HG03039 (cell line): ENCODE measurements at regions not wholly inside any gene's neighbourhood (a gene's known extent, or its start where the extent isn't known, plus 50 kb on each side); places are given as distances from the start of the nearest gene placed in this dataset.

Source experiments
- ATAC-seq: cut with Tn5 transposase; IDR thresholded peaks from one replicate; pipeline ENCODE4 v1.9.1; 2021; ENCODE audit warnings: mild to moderate bottlenecking, moderate library complexity; ENCODE audit not compliant: unreplicated experiment

DNA sequence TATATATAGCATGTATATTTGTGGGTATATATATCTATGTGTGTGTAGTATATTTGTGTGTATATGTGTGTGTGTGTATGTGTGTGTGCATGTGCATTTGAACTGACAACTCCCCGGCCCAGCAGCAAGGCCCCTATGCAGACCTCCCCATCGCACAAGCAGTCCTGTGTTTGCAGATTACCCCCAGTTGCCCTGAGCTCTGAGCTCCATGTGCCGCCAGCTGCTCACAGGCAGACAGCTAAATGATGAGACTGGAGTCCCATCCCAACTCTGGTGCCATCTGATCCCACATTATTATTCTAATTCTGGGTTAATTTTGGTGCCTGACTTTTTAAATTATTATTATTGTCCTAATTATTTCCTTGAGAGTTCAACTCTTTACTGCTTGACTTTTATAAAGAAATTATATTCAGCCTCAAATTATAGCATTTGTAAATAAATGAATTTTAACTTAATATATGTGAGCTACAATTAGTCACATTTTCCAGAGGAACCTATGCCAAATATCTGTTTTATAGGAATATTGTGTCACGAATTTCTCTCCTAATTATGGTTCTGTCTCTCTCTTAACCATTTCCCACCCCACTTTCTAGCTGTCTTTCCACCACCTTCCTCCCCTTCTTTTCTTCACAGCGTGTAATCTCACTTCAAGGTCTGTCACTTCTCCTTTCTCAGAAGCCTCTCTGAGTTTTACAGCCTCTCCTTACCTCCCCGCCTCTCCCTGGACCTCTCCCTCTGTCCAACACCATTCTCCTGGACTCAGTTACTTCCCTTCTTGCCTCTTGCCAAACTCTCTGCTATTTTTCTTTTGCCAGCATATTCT, 90.6 kb upstream of the SYNDIG1 start:
- ATAC-seq = no peak

DNA sequence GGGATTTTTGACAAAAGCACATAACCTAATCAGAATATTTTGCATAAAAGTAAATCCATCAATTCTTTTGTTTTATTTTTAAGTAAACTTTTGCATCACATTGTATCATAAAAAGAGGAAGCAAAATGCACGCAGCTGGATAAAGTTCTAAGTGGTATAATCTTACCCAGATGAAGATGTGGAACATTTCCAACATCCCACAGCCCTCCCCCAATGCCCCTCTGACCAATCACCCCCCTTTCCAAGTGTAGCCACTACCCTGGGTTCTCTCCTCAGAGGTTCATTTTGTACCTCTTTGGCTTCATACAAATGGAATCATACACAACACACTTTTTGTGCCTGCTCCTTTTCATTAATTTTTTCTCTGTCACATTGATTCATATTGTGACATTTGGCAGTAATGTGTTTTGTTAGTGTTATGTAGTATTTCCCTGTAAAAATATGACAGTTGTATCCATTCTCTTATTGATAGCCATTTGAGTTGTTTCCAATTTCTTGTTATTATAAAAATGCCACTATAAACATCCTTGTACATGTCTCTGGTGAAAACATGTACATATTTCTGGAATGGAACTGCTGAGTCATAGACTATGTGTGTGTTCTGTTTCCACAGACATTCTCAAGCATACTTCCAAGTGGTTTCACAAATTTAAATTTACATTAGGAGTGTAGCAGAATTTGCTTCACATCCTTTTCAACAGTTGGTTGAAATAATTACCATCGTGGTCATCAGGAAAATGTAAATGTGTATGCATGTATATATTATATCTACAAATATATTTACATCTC, 92.9 kb upstream of the SYNDIG1 start:
- ATAC-seq = no peak

DNA sequence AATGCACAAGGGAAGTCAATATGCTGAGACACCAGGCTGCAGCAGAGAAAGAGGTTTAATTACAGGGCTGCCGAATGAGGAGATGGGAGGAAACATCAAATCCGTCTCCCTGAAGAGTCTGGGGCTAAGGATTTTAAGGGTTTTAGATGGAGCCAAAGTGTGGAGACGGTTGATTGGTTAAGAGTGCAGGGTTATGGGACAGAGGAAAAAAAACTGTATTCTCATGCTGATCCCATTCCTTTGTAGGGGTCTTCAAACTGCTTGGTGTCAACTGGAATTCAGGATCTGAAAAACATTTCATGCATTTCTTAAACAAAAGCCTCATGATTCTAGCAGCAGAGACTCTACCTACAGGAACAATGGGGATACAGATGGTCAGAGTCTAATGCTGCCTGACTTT, 96.1 kb upstream of the SYNDIG1 start:
- no peak for ATAC-seq

DNA sequence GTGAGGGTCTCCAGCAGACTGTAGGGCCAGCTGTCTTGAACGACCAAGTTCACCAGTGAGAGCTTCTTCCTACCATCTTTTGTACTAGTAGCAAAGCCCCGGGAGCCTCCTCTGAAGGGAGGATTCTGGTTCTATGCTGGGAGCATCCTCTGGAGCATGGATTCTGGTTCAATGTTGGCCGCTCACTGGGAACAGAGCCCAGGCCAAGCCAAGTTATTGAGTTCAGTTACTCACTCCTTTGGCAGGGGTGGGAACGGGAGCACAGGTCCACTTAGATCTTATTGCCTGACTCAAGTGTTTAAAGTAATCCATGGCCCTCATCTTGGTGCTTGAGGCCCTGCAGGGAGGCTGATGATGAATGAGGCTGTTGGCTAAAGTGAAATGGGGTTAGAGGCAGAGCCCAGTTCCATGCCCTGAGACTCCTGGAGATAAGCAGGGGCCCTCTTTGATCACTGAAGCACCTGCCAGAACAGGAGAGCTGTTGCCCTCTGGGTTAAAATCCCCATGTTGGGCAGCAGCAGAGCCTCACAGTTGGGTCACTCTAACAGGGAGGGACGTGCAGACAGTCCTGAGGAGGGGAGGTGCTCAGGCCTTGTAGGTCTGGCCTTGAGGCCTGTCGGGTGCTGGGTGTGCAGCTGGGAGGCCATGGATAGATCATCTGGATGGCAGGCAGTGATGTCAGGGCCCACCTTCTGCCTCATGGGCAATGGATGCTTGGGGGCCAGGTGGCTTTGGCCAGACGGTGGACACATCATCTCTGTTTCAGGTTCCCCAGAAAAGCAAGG, 98.3 kb upstream of the SYNDIG1 start:
- no peak for ATAC-seq

GRCh38 chr20:24370249-24370648, 99.2 kb upstream of the SYNDIG1 start:
- no peak for ATAC-seq

DNA sequence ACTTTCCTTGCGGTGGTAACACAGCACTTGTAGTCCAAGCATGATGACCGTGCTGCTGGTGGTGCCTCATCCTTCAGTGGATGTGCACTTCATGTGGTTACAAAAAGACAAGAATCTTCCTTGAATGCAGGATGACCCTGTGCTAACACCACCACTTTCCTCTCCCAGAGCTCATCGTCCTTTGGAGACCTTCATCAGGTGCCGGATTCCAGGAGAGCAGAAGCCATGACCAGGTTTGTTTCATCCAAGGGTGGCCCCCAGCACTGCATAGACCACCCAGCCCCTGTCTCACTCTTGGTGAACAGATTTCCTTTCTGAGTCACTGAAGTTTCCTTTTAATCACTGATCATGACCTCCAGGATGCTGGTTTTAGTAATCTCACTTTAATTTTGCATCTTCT, 101.2 kb upstream of the SYNDIG1 start:
- ATAC-seq = no peak

- ATAC-seq = no peak
Measured at GRCh38 chr20:24366336-24367004, 103.0 kb upstream of the SYNDIG1 start.

GRCh38 chr20:24365670-24366069, 103.8 kb upstream of the SYNDIG1 start:
- no peak for ATAC-seq

DNA sequence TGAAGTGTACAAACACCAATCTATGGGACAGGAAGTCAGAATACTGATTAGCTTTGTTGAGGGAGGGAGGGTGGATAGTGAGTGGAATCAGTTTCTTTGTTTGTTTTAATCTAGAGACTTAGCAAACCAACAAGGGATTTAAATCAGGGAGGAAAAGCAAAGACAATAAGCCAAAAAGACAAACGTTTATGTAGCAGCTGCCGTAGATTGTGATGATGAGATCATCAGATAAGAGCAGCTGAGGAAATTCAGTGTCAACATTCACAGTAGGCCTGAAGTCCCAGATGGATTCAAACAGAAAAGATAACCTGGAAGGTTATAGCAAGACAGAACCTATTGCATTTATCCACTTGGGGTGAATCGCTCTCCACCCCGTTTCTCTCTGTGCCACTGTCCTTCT, 104.9 kb upstream of the SYNDIG1 start:
- no peak for ATAC-seq

GRCh38 chr20:24363031-24363430, 106.4 kb upstream of the SYNDIG1 start:
- ATAC-seq = no peak

DNA sequence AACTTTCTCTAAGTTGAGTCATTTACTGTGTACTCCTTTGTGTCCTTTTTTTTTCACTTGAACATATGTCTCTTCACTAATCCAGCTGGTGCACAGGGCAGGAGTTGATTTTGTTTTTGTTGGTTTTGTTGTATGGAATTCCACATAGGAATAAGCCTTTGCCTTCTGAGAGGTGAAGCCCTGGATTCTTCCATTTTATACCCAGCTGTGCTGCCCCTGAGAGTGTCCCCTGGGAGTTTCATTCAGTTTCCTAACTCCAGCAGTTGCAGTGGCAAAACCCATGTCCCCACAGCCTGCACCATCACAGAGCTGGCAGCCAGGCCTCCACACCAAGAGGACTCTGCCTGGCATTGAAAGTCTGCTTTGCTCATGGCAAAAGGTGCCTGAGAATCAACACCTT, 107.3 kb upstream of the SYNDIG1 start:
- no peak for ATAC-seq

DNA sequence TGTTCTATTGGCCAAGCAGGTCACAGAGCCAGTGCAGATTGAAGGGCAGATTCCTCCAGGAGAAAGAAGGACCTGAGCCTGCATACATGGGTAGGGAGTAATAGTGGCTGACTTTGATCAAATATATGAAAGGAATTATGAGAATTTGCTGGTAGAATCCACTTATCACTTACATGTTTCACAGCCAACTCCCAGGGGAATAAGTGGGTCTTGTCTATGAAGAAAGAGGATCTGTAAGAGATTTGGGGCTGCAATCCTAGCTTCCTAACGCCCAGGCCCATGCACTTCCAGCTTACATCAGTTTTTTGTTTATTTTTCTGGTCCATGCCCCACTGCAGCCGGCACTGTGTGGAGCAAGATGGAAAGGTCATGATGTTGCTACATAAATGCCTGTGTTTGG, 107.9 kb upstream of the SYNDIG1 start:
- ATAC-seq = no peak

GRCh38 chr20:24360531-24360930, 108.9 kb upstream of the SYNDIG1 start:
- ATAC-seq = no peak

GRCh38 chr20:24359321-24360027, 110.0 kb upstream of the SYNDIG1 start:
- ATAC-seq = no peak

DNA sequence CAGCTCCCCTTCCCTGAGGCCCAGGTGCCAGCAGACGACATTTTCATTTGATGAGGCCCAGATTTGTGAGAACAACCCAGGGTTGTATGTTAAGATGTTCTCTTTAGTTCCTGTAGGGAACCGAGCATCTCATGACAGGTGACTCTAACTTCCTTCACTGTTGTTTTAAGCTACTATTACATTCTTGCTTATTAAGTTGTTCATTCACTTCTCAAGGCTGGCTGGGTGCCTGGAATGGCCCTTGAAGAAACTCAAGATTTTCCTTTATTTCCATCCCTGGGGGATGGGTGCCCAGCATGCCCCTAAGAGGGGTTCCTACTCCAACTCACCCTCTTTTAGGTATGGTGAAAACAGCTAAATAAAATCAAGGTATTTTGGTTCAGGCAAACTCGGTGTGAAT, 111.5 kb upstream of the SYNDIG1 start:
- no peak for ATAC-seq

- no peak for ATAC-seq
Measured at GRCh38 chr20:24357177-24357576, 112.3 kb upstream of the SYNDIG1 start.

- ATAC-seq = no peak
Measured at GRCh38 chr20:24353135-24353690, 116.2 kb upstream of the SYNDIG1 start.

DNA sequence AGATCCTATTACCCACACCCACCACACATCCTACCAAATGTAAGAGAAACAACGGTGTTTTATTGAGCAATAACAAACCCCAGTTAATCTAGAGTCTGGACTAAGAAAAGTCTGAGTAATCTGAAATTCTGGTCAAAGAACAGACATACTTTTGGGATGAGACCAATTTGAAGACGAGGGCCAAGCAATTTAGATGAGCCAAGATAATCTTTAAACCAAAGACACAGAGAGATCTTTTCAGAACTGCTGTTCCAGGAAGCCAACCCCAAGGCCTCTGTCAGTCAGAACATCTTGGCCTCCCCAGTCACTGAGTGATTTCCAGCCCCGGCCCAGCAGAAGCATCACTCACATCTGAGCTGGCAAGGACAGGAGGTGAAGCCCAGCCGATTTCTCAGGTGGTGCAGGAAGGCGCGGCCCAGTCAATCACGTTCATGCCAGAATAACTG, 118.5 kb upstream of the SYNDIG1 start:
- ATAC-seq = no peak

DNA sequence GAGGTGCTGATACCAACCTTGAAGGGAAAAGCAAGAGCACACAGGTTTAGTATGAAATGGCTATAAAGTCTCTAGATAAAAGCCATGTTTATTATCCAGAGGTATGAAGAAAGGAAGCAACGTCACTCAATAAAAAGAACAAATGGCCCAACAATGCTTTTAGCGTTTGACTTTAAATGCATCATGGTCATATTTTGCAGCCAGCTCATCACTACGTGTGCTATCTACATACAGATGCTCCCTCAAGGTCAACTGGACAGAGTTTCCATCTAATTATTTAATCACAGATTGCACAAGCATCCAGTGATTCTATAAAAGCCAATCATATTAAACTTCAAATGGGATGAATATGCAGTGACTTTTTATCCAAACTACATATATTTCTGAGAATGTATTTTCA, 127.6 kb upstream of the SYNDIG1 start:
- no peak for ATAC-seq

GRCh38 chr20:24340933-24341332, 128.5 kb upstream of the SYNDIG1 start:
- ATAC-seq = no peak
